ENCODE measurements at regions not wholly inside any gene's neighbourhood (a gene's known extent, or its start where the extent isn't known, plus 50 kb on each side); places are given as distances from the start of the nearest gene placed in this dataset.
"Not testable (repeated sequence)": the region's sequence is repeated elsewhere in the genome, so short reads cannot be mapped to it uniquely, and the experiment has no call there.

- Histone ChIP-seq H3K36me3 (no peaks in the 10 kb centered on the region), H3K9me3 (no peaks in the 10 kb centered on the region), H3K4me1 (no peaks in the 10 kb centered on the region), H3K27ac (no peak overlapping the region), H3K27me3 (no peaks in the 10 kb centered on the region), H3K4me3 (no peak overlapping the region)
- TF ChIP-seq CTCF (IDR thresholded peaks at IDR 0.05) (no peak), POLR2A (IDR thresholded peaks at IDR 0.05) (no peak)
- DNase-seq = no peak
- intact Hi-C loops (cut with DNase I; ENCODE audit: low total_unique reads) = no loop called here
Measured at GRCh38 chr11:134843735-134844134, 431.7 kb upstream of the B3GAT1 start.

- no peak for DNase-seq
- no peak for TF ChIP-seq CTCF (IDR thresholded peaks at IDR 0.05)
- no peak for TF ChIP-seq POLR2A (IDR thresholded peaks at IDR 0.05)
- Histone ChIP-seq H3K27ac (no peak overlapping the region), H3K27me3 (no peaks in the 10 kb centered on the region), H3K9me3 (no peaks in the 10 kb centered on the region), H3K4me3 (no peak overlapping the region), H3K4me1 (no peaks in the 10 kb centered on the region), H3K36me3 (no peaks in the 10 kb centered on the region)
- intact Hi-C loops (cut with DNase I; ENCODE audit: low total_unique reads) = no loop called here
Measured at GRCh38 chr11:134843020-134843419, 431.0 kb upstream of the B3GAT1 start.

GRCh38 chr11:134841972-134842371 is 429.9 kb upstream of the B3GAT1 start:
- DNase-seq = no peak

GRCh38 chr11:134841411-134841810 is 429.4 kb upstream of the B3GAT1 start:
- H3K9me3 ChIP-seq = no peaks in the 10 kb centered on the region
- no peaks in the 10 kb centered on the region for H3K27me3 ChIP-seq
- TF ChIP-seq CTCF (IDR thresholded peaks at IDR 0.05) (no peak), POLR2A (IDR thresholded peaks at IDR 0.05) (no peak)
- H3K4me1 ChIP-seq = no peaks in the 10 kb centered on the region
- H3K36me3 ChIP-seq = no peaks in the 10 kb centered on the region
- H3K27ac ChIP-seq = no peak overlapping the region
- no peak overlapping the region for H3K4me3 ChIP-seq
- intact Hi-C loops (cut with DNase I; ENCODE audit: low total_unique reads) = no loop called here
- no peak for DNase-seq

More at GRCh38 chr11:134841972-134842371, 429.9 kb upstream of the B3GAT1 start:
- Histone ChIP-seq H3K4me1 (no peaks in the 10 kb centered on the region), H3K9me3 (no peaks in the 10 kb centered on the region), H3K36me3 (no peaks in the 10 kb centered on the region), H3K4me3 (no peak overlapping the region), H3K27me3 (no peaks in the 10 kb centered on the region), H3K27ac (no peak overlapping the region)
- intact Hi-C loops (cut with DNase I; ENCODE audit: low total_unique reads) = no loop called here
- TF ChIP-seq CTCF (IDR thresholded peaks at IDR 0.05) (no peak), POLR2A (IDR thresholded peaks at IDR 0.05) (no peak)

- TF ChIP-seq CTCF (IDR thresholded peaks at IDR 0.05) (no peak), POLR2A (IDR thresholded peaks at IDR 0.05) (no peak)
- H3K36me3 ChIP-seq = no peaks in the 10 kb centered on the region
- intact Hi-C loops (cut with DNase I; ENCODE audit: low total_unique reads) = no loop called here
Measured at GRCh38 chr11:134840945-134841344, 428.9 kb upstream of the B3GAT1 start.

GRCh38 chr11:134840165-134840564 is 428.1 kb upstream of the B3GAT1 start:
- H3K36me3 ChIP-seq; H3K4me1 ChIP-seq; H3K27me3 ChIP-seq; intact Hi-C loops (cut with DNase I; ENCODE audit: low total_unique reads); H3K27ac ChIP-seq; DNase-seq; H3K9me3 ChIP-seq; H3K4me3 ChIP-seq: not testable (repeated sequence)

More at GRCh38 chr11:134840945-134841344, 428.9 kb upstream of the B3GAT1 start:
- DNase-seq = no peak
- no peak overlapping the region for H3K4me3 ChIP-seq
- no peaks in the 10 kb centered on the region for H3K4me1 ChIP-seq
- H3K27me3 ChIP-seq = no peaks in the 10 kb centered on the region
- no peak overlapping the region for H3K27ac ChIP-seq
- no peaks in the 10 kb centered on the region for H3K9me3 ChIP-seq

Measured in uterus (tissue), 3 donors.